GM23338 (cell line): ENCODE measurements at regions not wholly inside any gene's neighbourhood (a gene's known extent, or its start where the extent isn't known, plus 50 kb on each side); places are given as distances from the start of the nearest gene placed in this dataset.

Experiments used
- ATAC-seq: fragments of 200-7000 bp; cut with Tn5 transposase; 3 replicates; pipeline ENCODE4 v1.9.1; 2020
- DNase-seq: peaks from one replicate; pipeline ENCODE4 v3.0.0-alpha.2; 2015; ENCODE audit warnings: low spot score
- H2AFZ ChIP-seq: fragments of 200-600 bp; sonication (generic); 2 replicates; pipeline ENCODE4 v1.8.0; 2016; ENCODE audit warnings: antibody characterized with exemption, mild to moderate bottlenecking, moderate library complexity
- H3F3A ChIP-seq: fragments of 200-600 bp; sonication (generic); replicated peaks from 2 replicates; pipeline ENCODE4 v1.8.0; 2017; ENCODE audit warnings: antibody characterized with exemption, mixed run types, low read depth
- H3K27ac ChIP-seq: fragments of 200-600 bp; sonication (generic); 2 replicates; pipeline ENCODE4 v1.6.1; 2016; ENCODE audit warnings: low read depth
- H3K27me3 ChIP-seq: fragments of 200-600 bp; sonication (generic); 2 replicates; pipeline ENCODE4 v1.8.0; 2016; ENCODE audit warnings: mild to moderate bottlenecking, mixed run types, moderate library complexity; ENCODE audit not compliant: insufficient read depth
- H3K36me3 ChIP-seq: fragments of 200-600 bp; sonication (generic); 2 replicates; pipeline ENCODE4 v1.8.0; 2016; ENCODE audit warnings: mild to moderate bottlenecking; ENCODE audit not compliant: insufficient read depth
- H3K4me1 ChIP-seq: fragments of 200-600 bp; sonication (generic); 2 replicates; pipeline ENCODE4 v1.8.0; 2016; ENCODE audit warnings: mild to moderate bottlenecking, moderate library complexity; ENCODE audit not compliant: insufficient read depth
- H3K4me2 ChIP-seq: fragments of 200-600 bp; sonication (generic); 2 replicates; pipeline ENCODE4 v1.7.1; 2017; ENCODE audit warnings: mixed run types
- H3K4me3 ChIP-seq: fragments of 200-600 bp; sonication (generic); 2 replicates; pipeline ENCODE4 v1.6.1; 2016; ENCODE audit warnings: mixed run types
- H3K79me2 ChIP-seq: fragments of 200-600 bp; sonication (generic); replicated peaks from 2 replicates; pipeline ENCODE4 v1.8.0; 2017; ENCODE audit warnings: mild to moderate bottlenecking; ENCODE audit not compliant: insufficient read depth
- H3K9me2 ChIP-seq: fragments of 200-600 bp; sonication (generic); 2 replicates; pipeline ENCODE4 v1.8.0; 2017; ENCODE audit not compliant: insufficient read depth
- H4K20me1 ChIP-seq: fragments of 200-600 bp; sonication (generic); replicated peaks from 2 replicates; pipeline ENCODE4 v1.8.0; 2017; ENCODE audit warnings: mild to moderate bottlenecking; ENCODE audit not compliant: insufficient read depth
- H3K27ac Mint-ChIP-seq: 2 replicates; pipeline ENCODE4 v1.8.0; 2020; ENCODE audit warnings: inconsistent platforms, mild to moderate bottlenecking, moderate library complexity, mixed read lengths
- H3K27me3 Mint-ChIP-seq: 3 replicates; pipeline ENCODE4 v1.8.0; 2022; ENCODE audit warnings: low read depth, mild to moderate bottlenecking, moderate library complexity, mixed read lengths, inconsistent platforms; ENCODE audit not compliant: insufficient read depth, poor library complexity
- H3K36me3 Mint-ChIP-seq: 3 replicates; pipeline ENCODE4 v1.8.0; 2021; ENCODE audit warnings: low read depth, mild to moderate bottlenecking, inconsistent platforms, moderate library complexity, mixed read lengths
- H3K4me1 Mint-ChIP-seq: 3 replicates; pipeline ENCODE4 v1.8.0; 2020; ENCODE audit warnings: mild to moderate bottlenecking, inconsistent platforms, mixed read lengths
- H3K4me3 Mint-ChIP-seq: 3 replicates; pipeline ENCODE4 v1.8.0; 2021; ENCODE audit warnings: moderate library complexity, mild to moderate bottlenecking, inconsistent platforms, mixed read lengths
- H3K9me3 Mint-ChIP-seq: 3 replicates; pipeline ENCODE4 v1.8.0; 2020; ENCODE audit warnings: moderate library complexity, mild to moderate bottlenecking, inconsistent platforms, mixed read lengths
- CREB1 ChIP-seq: fragments of 250-450 bp; sonication (Bioruptor Pico); IDR thresholded peaks from 2 replicates; pipeline ENCODE4 v1.5.0; 2020; ENCODE audit warnings: low read depth, mild to moderate bottlenecking, moderate library complexity
- EZH2 ChIP-seq: fragments of 200-600 bp; sonication (generic); IDR thresholded peaks from one replicate; pipeline ENCODE4 v1.8.0; 2017; ENCODE audit warnings: antibody characterized with exemption, mild to moderate bottlenecking, low read depth; ENCODE audit not compliant: unreplicated experiment
- EZH2phosphoT487 ChIP-seq: fragments of 200-600 bp; sonication (generic); IDR thresholded peaks from one replicate; pipeline ENCODE4 v1.8.1; 2018; ENCODE audit warnings: antibody characterized with exemption; ENCODE audit not compliant: unreplicated experiment
- JUNB ChIP-seq: IDR thresholded peaks from one replicate; pipeline ENCODE4 v1.6.1; 2016; ENCODE audit warnings: antibody characterized with exemption; ENCODE audit not compliant: unreplicated experiment
- NANOG ChIP-seq: IDR thresholded peaks from 2 replicates; pipeline ENCODE4 v1.6.1; 2016; ENCODE audit warnings: antibody characterized with exemption, borderline replicate concordance
- POLR2AphosphoS5 ChIP-seq: IDR thresholded peaks from 2 replicates; pipeline ENCODE4 v1.6.1; 2016; ENCODE audit warnings: antibody characterized with exemption, low read depth
- STAT1 ChIP-seq: IDR thresholded peaks from one replicate; pipeline ENCODE4 v1.6.1; 2016; ENCODE audit warnings: antibody characterized with exemption; ENCODE audit not compliant: unreplicated experiment
- ZNF114 ChIP-seq: fragments of 250-450 bp; sonication (Bioruptor Pico); IDR thresholded peaks from 2 replicates; pipeline ENCODE4 v1.5.0; 2020; ENCODE audit warnings: mild to moderate bottlenecking, moderate library complexity
- ZNF331 ChIP-seq: fragments of 250-450 bp; sonication (Bioruptor Pico); IDR thresholded peaks from 2 replicates; pipeline ENCODE4 v1.5.0; 2020; ENCODE audit warnings: low read depth, mild to moderate bottlenecking, moderate library complexity
- TF ChIP-seq, protein P1 (sequence below): IDR thresholded peaks from one replicate; pipeline ENCODE4 v1.6.1; 2018; ENCODE audit warnings: antibody characterized with exemption; ENCODE audit not compliant: unreplicated experiment
- TF ChIP-seq, protein P2 (sequence below): IDR thresholded peaks from 2 replicates; pipeline ENCODE4 v1.6.1; 2016; ENCODE audit warnings: antibody characterized with exemption
- TF ChIP-seq, protein P3 (sequence below): fragments of 250-450 bp; sonication (Bioruptor Pico); IDR thresholded peaks from 2 replicates; pipeline ENCODE4 v1.5.0; 2020; ENCODE audit warnings: mild to moderate bottlenecking, moderate library complexity
- TF ChIP-seq, protein P4 (sequence below), 2 experiments: fragments of 200-600 bp in 1 of 2; sonication (generic) in 1 of 2; conservative IDR thresholded peaks; 2 replicates each; pipeline versions ENCODE4 v1.5.1 to v1.6.1; 2016 to 2017; ENCODE audit warnings: antibody characterized with exemption in 2 of 2, low read depth in 2 of 2, mild to moderate bottlenecking in 2 of 2, moderate library complexity in 1 of 2

DNA sequence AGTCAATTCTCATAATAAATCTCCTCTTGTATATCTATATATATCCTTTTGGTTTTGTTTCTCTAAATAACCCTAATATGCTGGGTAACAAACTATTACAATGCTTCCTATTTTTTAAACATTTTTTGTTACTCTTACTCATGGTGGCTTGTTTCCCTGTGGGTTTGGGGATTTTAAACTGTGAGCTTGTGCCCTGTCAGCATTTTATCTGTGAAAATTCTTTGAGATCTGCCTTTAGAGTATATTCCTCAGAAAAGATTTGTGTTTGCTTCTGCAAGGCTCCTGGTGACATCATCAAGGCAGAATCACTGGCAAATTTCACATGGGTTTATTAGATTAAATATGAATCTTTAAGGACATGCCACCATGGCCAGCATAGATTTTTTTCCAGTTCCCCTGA, 273.6 kb downstream of the LRFN2 start:
- no peak overlapping the region for H2AFZ ChIP-seq
- H3K79me2 ChIP-seq, result no peaks in the 10 kb centered on the region
- Mint-ChIP-seq H3K9me3 (no peaks in the 10 kb centered on the region), H3K4me3 (no peak overlapping the region), H3K27me3 (peaks cover 4% of the 10 kb centered on the region), H3K4me1 (peaks cover 2% of the 10 kb centered on the region), H3K27ac (no peak overlapping the region), H3K36me3 (no peaks in the 10 kb centered on the region)
- no peak overlapping the region for H3K27ac ChIP-seq
- ATAC-seq, result no peak
- no peaks in the 10 kb centered on the region for H3K36me3 ChIP-seq
- no peak overlapping the region for H3K4me2 ChIP-seq
- no peaks in the 10 kb centered on the region for H4K20me1 ChIP-seq
- 0 out of 2 replicates have a peak, but pooled peaks cover 3% of the 10 kb centered on the region for H3K9me2 ChIP-seq
- no peaks in the 10 kb centered on the region for H3K27me3 ChIP-seq
- H3K4me3 ChIP-seq, result no peak overlapping the region
- TF ChIP-seq ZNF114 (CRISPR knock-in tag), result no peak
- TF ChIP-seq, protein P1, sequence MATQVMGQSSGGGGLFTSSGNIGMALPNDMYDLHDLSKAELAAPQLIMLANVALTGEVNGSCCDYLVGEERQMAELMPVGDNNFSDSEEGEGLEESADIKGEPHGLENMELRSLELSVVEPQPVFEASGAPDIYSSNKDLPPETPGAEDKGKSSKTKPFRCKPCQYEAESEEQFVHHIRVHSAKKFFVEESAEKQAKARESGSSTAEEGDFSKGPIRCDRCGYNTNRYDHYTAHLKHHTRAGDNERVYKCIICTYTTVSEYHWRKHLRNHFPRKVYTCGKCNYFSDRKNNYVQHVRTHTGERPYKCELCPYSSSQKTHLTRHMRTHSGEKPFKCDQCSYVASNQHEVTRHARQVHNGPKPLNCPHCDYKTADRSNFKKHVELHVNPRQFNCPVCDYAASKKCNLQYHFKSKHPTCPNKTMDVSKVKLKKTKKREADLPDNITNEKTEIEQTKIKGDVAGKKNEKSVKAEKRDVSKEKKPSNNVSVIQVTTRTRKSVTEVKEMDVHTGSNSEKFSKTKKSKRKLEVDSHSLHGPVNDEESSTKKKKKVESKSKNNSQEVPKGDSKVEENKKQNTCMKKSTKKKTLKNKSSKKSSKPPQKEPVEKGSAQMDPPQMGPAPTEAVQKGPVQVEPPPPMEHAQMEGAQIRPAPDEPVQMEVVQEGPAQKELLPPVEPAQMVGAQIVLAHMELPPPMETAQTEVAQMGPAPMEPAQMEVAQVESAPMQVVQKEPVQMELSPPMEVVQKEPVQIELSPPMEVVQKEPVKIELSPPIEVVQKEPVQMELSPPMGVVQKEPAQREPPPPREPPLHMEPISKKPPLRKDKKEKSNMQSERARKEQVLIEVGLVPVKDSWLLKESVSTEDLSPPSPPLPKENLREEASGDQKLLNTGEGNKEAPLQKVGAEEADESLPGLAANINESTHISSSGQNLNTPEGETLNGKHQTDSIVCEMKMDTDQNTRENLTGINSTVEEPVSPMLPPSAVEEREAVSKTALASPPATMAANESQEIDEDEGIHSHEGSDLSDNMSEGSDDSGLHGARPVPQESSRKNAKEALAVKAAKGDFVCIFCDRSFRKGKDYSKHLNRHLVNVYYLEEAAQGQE, result no peak
- TF ChIP-seq EZH2, result no peak
- no peak for TF ChIP-seq POLR2AphosphoS5
- no peak for TF ChIP-seq JUNB
- no peak for TF ChIP-seq ZNF331 (CRISPR knock-in tag)
- no peak for TF ChIP-seq CREB1 (CRISPR knock-in tag)
- TF ChIP-seq EZH2phosphoT487, result no peak
- no peak for TF ChIP-seq NANOG
- no peak for TF ChIP-seq STAT1
- TF ChIP-seq, protein P2, sequence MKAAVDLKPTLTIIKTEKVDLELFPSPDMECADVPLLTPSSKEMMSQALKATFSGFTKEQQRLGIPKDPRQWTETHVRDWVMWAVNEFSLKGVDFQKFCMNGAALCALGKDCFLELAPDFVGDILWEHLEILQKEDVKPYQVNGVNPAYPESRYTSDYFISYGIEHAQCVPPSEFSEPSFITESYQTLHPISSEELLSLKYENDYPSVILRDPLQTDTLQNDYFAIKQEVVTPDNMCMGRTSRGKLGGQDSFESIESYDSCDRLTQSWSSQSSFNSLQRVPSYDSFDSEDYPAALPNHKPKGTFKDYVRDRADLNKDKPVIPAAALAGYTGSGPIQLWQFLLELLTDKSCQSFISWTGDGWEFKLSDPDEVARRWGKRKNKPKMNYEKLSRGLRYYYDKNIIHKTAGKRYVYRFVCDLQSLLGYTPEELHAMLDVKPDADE, result no peak
- TF ChIP-seq, protein P3, sequence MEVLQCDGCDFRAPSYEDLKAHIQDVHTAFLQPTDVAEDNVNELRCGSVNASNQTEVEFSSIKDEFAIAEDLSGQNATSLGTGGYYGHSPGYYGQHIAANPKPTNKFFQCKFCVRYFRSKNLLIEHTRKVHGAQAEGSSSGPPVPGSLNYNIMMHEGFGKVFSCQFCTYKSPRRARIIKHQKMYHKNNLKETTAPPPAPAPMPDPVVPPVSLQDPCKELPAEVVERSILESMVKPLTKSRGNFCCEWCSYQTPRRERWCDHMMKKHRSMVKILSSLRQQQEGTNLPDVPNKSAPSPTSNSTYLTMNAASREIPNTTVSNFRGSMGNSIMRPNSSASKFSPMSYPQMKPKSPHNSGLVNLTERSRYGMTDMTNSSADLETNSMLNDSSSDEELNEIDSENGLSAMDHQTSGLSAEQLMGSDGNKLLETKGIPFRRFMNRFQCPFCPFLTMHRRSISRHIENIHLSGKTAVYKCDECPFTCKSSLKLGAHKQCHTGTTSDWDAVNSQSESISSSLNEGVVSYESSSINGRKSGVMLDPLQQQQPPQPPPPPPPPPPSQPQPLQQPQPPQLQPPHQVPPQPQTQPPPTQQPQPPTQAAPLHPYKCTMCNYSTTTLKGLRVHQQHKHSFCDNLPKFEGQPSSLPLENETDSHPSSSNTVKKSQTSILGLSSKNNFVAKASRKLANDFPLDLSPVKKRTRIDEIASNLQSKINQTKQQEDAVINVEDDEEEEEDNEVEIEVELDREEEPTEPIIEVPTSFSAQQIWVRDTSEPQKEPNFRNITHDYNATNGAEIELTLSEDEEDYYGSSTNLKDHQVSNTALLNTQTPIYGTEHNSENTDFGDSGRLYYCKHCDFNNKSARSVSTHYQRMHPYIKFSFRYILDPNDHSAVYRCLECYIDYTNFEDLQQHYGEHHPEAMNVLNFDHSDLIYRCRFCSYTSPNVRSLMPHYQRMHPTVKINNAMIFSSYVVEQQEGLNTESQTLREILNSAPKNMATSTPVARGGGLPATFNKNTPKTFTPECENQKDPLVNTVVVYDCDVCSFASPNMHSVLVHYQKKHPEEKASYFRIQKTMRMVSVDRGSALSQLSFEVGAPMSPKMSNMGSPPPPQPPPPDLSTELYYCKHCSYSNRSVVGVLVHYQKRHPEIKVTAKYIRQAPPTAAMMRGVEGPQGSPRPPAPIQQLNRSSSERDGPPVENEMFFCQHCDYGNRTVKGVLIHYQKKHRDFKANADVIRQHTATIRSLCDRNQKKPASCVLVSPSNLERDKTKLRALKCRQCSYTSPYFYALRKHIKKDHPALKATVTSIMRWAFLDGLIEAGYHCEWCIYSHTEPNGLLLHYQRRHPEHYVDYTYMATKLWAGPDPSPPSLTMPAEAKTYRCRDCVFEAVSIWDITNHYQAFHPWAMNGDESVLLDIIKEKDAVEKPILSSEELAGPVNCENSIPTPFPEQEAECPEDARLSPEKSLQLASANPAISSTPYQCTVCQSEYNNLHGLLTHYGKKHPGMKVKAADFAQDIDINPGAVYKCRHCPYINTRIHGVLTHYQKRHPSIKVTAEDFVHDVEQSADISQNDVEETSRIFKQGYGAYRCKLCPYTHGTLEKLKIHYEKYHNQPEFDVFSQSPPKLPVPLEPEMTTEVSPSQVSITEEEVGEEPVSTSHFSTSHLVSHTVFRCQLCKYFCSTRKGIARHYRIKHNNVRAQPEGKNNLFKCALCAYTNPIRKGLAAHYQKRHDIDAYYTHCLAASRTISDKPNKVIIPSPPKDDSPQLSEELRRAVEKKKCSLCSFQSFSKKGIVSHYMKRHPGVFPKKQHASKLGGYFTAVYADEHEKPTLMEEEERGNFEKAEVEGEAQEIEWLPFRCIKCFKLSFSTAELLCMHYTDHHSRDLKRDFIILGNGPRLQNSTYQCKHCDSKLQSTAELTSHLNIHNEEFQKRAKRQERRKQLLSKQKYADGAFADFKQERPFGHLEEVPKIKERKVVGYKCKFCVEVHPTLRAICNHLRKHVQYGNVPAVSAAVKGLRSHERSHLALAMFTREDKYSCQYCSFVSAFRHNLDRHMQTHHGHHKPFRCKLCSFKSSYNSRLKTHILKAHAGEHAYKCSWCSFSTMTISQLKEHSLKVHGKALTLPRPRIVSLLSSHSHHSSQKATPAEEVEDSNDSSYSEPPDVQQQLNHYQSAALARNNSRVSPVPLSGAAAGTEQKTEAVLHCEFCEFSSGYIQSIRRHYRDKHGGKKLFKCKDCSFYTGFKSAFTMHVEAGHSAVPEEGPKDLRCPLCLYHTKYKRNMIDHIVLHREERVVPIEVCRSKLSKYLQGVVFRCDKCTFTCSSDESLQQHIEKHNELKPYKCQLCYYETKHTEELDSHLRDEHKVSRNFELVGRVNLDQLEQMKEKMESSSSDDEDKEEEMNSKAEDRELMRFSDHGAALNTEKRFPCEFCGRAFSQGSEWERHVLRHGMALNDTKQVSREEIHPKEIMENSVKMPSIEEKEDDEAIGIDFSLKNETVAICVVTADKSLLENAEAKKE (CRISPR knock-in tag), result no peak
- TF ChIP-seq, protein P4, sequence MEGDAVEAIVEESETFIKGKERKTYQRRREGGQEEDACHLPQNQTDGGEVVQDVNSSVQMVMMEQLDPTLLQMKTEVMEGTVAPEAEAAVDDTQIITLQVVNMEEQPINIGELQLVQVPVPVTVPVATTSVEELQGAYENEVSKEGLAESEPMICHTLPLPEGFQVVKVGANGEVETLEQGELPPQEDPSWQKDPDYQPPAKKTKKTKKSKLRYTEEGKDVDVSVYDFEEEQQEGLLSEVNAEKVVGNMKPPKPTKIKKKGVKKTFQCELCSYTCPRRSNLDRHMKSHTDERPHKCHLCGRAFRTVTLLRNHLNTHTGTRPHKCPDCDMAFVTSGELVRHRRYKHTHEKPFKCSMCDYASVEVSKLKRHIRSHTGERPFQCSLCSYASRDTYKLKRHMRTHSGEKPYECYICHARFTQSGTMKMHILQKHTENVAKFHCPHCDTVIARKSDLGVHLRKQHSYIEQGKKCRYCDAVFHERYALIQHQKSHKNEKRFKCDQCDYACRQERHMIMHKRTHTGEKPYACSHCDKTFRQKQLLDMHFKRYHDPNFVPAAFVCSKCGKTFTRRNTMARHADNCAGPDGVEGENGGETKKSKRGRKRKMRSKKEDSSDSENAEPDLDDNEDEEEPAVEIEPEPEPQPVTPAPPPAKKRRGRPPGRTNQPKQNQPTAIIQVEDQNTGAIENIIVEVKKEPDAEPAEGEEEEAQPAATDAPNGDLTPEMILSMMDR (conservative IDR thresholded peaks at IDR 0.05; ENCODE audit: low read depth in 2 of 2), result no peak
- no peaks in the 10 kb centered on the region for H3K4me1 ChIP-seq
- no peaks in the 10 kb centered on the region for H3F3A ChIP-seq
- DNase-seq, result no peak
